Adrenal gland (tissue), 9 donors: ENCODE measurements at regions not wholly inside any gene's neighbourhood (a gene's known extent, or its start where the extent isn't known, plus 50 kb on each side); places are given as distances from the start of the nearest gene placed in this dataset.

ENCODE experiments used
- DNase-seq, 7 donors: peaks; one replicate each; pipeline ENCODE4 v3.0.0-alpha.2; 2019 to 2020
- H3K27ac ChIP-seq, 5 donors: fragments of 200-600 bp; sonication (generic) in 4 of 5; 1 replicate in 3 of 5; 2 replicates in 2 of 5; pipeline versions ENCODE4 v1.5.1 to v1.8.0; 2016 to 2020; ENCODE audit warnings: mild to moderate bottlenecking in 1 of 5
- H3K27me3 ChIP-seq: fragments of 200-600 bp; 2 replicates; pipeline ENCODE4 v1.8.0; 2021
- H3K36me3 ChIP-seq, 2 donors: fragments of 200-600 bp; replicated peaks in 1 of 2; 1 replicate in 1 of 2; 2 replicates in 1 of 2; pipeline versions ENCODE4 v1.5.1 to v1.8.0; 2018 to 2022
- H3K4me1 ChIP-seq, 2 donors: fragments of 200-600 bp; replicated peaks in 1 of 2; 1 replicate in 1 of 2; 2 replicates in 1 of 2; pipeline versions ENCODE4 v1.5.1 to v1.8.0; 2018 to 2021
- H3K4me3 ChIP-seq, 4 donors: fragments of 200-600 bp; sonication (generic) in 3 of 4; one replicate each; pipeline ENCODE4 v1.5.1; 2016 to 2018
- H3K9me3 ChIP-seq, 3 donors: fragments of 200-600 bp; sonication (generic) in 1 of 3; replicated peaks in 1 of 3; 1 replicate in 2 of 3; 2 replicates in 1 of 3; pipeline versions ENCODE4 v1.5.1 to v1.8.0; 2016 to 2021
- POLR2A ChIP-seq, 2 donors: fragments of 450-650 bp; IDR thresholded peaks; one replicate each; pipeline ENCODE4 v1.6.1; 2017; ENCODE audit warnings: antibody characterized with exemption in 2 of 2, mild to moderate bottlenecking in 2 of 2, moderate library complexity in 1 of 2
- WGBS, 4 donors: extraction: QIAGEN DNeasy Blood & Tissue Kit in 2 of 4; methylation state at CpG; one replicate each; pipeline versions ENCODE4 v1.1.5 to v1.1.7; 2013 to 2017; 5-methylcytosine and 5-hydroxymethylcytosine counted together
- intact Hi-C, 2 donors: fragments of 100-400 bp; cut with DNase I; formaldehyde crosslinking; loops; one replicate each; pipeline versions ENCODE4 v1.14.1 to v1.15.0; 2022 to 2023
- TF ChIP-seq, protein P1 (sequence below), 6 experiments: fragments of 450-650 bp in 4 of 6; fragments of 200-600 bp in 2 of 6; sonication (generic) in 1 of 6; IDR thresholded peaks; 1 replicate in 5 of 6; 2 replicates in 1 of 6; pipeline versions ENCODE4 v1.5.1 to v1.8.0; 2016 to 2021; ENCODE audit warnings: antibody characterized with exemption in 6 of 6, mild to moderate bottlenecking in 2 of 6, moderate library complexity in 1 of 6
- donor health status: healthy with polysubstance abuse.
- donor health status: Bipolar disorder and iron deficiency.
- donor health status: DM: yes; HTN: yes; CAD: no.
- donor health status: DM: no; HTN: no; CAD: no.
- donor health status: DM: no; HTN: no; CAD: no.

DNA sequence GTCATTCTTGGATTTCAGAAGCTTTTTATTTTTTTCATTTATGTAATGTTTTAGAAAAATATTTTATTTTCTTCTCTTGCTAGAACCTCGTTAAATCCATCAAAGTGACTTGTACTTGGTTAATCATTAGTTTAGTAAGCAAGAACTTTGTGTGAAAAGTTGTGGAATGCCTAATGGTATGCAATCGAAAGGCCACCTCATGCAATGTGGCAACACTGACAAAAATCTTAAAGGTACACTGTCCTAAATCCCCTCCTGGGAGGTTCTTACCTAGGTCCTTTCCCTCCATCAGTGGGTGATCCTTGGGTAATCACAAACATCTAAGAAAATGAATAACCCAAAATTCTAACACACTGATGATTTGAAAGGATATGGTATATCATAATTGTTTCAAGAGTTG lies 304.2 kb downstream of the DNAH5 start:
- H3K27me3 ChIP-seq, result no peaks in the 10 kb centered on the region
- TF ChIP-seq, protein P1, sequence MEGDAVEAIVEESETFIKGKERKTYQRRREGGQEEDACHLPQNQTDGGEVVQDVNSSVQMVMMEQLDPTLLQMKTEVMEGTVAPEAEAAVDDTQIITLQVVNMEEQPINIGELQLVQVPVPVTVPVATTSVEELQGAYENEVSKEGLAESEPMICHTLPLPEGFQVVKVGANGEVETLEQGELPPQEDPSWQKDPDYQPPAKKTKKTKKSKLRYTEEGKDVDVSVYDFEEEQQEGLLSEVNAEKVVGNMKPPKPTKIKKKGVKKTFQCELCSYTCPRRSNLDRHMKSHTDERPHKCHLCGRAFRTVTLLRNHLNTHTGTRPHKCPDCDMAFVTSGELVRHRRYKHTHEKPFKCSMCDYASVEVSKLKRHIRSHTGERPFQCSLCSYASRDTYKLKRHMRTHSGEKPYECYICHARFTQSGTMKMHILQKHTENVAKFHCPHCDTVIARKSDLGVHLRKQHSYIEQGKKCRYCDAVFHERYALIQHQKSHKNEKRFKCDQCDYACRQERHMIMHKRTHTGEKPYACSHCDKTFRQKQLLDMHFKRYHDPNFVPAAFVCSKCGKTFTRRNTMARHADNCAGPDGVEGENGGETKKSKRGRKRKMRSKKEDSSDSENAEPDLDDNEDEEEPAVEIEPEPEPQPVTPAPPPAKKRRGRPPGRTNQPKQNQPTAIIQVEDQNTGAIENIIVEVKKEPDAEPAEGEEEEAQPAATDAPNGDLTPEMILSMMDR (IDR thresholded peaks at IDR 0.05), result no peak
- no peak for TF ChIP-seq POLR2A (IDR thresholded peaks at IDR 0.05)
- H3K4me1 ChIP-seq, result no peaks in the 10 kb centered on the region
- WGBS, 4 donors, result 49 to 66% (median 59%) methylated on average over 2 of the region's 2 CpGs
- H3K27ac ChIP-seq, result no peak overlapping the region
- intact Hi-C loops, result no loop called here
- no peaks in the 10 kb centered on the region for H3K36me3 ChIP-seq
- DNase-seq, result no peak
- H3K4me3 ChIP-seq, result no peak overlapping the region
- no peaks in the 10 kb centered on the region for H3K9me3 ChIP-seq

DNA sequence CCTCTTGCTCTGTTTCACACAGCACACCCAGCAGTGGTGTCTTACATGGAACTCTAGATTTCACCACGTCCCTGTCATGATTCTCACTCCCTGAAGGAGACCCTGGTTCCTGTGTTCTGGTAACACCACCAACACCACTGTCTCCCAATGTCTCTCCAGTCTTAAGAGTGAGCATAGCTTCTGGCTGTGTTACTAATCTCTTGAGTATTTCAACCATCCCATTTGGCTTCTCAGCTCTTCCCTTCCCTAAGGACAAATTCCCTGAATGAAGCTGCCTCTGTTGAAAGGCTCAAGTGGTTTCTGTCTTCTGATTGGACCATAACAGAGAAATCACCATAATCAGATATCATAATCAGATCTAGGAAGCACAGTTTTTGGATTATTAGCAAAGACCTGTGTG lies 311.8 kb downstream of the DNAH5 start:
- no peaks in the 10 kb centered on the region for H3K4me1 ChIP-seq
- no peak for TF ChIP-seq POLR2A (IDR thresholded peaks at IDR 0.05)
- H3K27ac ChIP-seq, result no peak overlapping the region
- H3K4me3 ChIP-seq, result no peak overlapping the region
- WGBS, 4 donors, result 20 to 36% (median 26%) methylated on average over 1 of the region's 1 CpG
- H3K27me3 ChIP-seq, result no peaks in the 10 kb centered on the region
- no peaks in the 10 kb centered on the region for H3K36me3 ChIP-seq
- intact Hi-C loops, result no loop called here
- DNase-seq, result no peak
- H3K9me3 ChIP-seq, result no peaks in the 10 kb centered on the region

- DNase-seq, result no peak
- no peaks in the 10 kb centered on the region for H3K9me3 ChIP-seq
- H3K36me3 ChIP-seq, result no peaks in the 10 kb centered on the region
- no peak overlapping the region for H3K4me3 ChIP-seq
- no peaks in the 10 kb centered on the region for H3K27me3 ChIP-seq
- no peaks in the 10 kb centered on the region for H3K4me1 ChIP-seq
- no peak overlapping the region for H3K27ac ChIP-seq
- no peak for TF ChIP-seq POLR2A (IDR thresholded peaks at IDR 0.05)
- TF ChIP-seq, protein P1 (IDR thresholded peaks at IDR 0.05), result no peak
- 76 to 82% (median 80%) methylated on average over 2 of the region's 2 CpGs for WGBS, 4 donors
- intact Hi-C loops, result no loop called here
Measured at GRCh38 chr5:13629218-13629617, 315.3 kb downstream of the DNAH5 start.

DNA sequence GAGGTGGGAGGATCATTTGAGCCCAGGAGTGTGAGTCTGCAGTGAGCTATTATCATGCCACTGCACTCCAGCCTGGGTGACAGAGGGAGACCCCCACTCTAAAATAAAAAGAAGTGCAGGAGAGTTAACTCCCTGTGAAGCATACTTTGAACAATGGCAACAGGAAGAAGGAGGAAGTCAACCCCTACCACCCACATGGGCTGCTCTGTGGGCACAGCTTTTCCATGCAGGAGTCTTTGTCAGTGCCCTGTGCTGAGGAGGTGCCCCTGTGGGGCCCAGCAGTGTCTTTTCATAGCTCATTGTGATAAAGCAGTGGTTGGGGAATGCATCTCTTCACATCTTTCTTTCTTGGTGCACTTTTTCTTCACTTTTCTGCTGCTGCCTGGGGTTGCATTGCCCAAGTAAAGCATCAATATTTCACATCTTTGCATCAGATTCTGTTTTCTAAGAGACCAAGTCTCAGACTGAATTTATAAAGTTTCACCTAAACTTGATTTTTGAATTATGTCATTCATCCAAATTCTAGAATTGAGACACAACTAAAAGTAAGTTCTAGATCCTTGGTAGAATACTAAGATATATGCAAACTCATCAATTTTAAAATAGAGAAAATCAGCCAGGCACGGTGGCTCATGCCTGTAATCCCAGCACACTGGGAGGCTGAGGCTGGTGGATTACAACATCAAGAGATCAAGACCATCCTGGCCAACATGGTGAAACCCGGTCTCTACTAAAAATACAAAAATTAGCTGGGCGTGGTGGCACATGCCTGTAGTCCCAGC lies 316.6 kb downstream of the DNAH5 start:
- Histone ChIP-seq H3K9me3 (no peaks in the 10 kb centered on the region), H3K27me3 (no peaks in the 10 kb centered on the region), H3K27ac (no peak overlapping the region), H3K36me3 (no peaks in the 10 kb centered on the region), H3K4me3 (no peak overlapping the region), H3K4me1 (no peaks in the 10 kb centered on the region)
- TF ChIP-seq, protein P1 (IDR thresholded peaks at IDR 0.05), result no peak
- TF ChIP-seq POLR2A (IDR thresholded peaks at IDR 0.05), result no peak
- no peak for DNase-seq
- 44 to 75% (median 58%) methylated on average over 3 of the region's 3 CpGs for WGBS, 4 donors
- intact Hi-C loops, result no loop called here

DNA sequence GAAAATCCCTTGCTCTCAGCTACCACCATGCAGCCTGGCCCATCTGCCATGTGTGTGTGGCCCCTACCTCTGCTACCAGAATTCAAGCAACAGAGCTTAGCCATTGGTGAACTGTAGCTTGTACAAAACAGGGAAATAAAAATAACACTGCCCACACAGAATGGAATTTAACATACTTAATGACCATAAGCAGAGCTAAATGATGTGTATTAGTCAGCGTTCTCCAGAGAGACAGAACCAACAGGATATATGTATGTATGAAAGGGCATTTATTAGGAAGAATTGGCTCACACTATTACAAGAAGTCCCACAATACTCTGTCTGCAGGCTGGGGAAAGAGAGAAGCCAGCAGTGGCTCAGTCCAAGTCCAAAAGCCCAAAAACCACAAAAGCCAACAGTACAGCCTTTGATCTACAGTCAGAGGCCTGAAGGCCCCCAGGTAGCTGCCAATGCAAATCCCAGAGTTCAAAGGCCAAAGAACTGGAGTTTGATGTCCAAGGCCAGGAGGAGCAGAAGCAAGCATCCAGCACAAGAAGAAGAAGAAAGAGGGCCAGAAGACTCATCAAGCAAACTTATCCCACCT lies 318.8 kb downstream of the DNAH5 start:
- 83 to 93% (median 90%) methylated on average over 1 of the region's 1 CpG for WGBS, 4 donors
- Histone ChIP-seq H3K9me3 (no peaks in the 10 kb centered on the region), H3K36me3 (no peaks in the 10 kb centered on the region), H3K27me3 (no peaks in the 10 kb centered on the region), H3K4me1 (no peaks in the 10 kb centered on the region), H3K4me3 (no peak overlapping the region), H3K27ac (no peak overlapping the region)
- DNase-seq, result no peak
- no peak for TF ChIP-seq POLR2A (IDR thresholded peaks at IDR 0.05)
- TF ChIP-seq, protein P1 (IDR thresholded peaks at IDR 0.05), result no peak
- intact Hi-C loops, result no loop called here
